ENCODE measurements at regions not wholly inside any gene's neighbourhood (a gene's known extent, or its start where the extent isn't known, plus 50 kb on each side); places are given as distances from the start of the nearest gene placed in this dataset.

DNA sequence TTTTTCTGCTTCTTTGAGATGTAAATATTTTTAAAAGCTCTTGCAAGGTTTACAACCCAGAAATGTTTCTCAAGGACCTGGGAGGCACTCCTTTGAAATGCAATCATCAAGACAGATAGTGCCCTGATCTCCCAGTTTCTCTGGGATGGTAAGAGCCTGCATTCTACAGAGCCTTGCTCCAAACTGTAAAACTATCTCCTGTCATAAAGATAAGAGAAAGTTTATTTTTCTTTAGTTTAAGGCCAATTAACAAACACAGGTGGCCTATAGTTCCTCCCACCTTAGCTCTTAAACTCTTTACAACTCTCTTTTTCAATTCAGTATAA lies 1231.1 kb upstream of the NUDT12 start:
- DNase-seq (peak in 2 of 5 donors; percentile 10 to 12), FAIRE-seq (no peak)
- Histone ChIP-seq H3K27ac (ENCODE audit: low read depth in 2 of 2, low read length in 2 of 2) (no peak overlapping the region), H3K36me3 (ENCODE audit: control insufficient read depth in 2 of 3, insufficient read depth in 3 of 3, low read length in 3 of 3) (no peaks in the 10 kb centered on the region), H3K9ac (ENCODE audit: low read length in 3 of 3) (no peak overlapping the region), H3K4me3 (ENCODE audit: low read length in 3 of 3) (no peak overlapping the region), H3K4me1 (ENCODE audit: control insufficient read depth in 2 of 3, insufficient read depth in 2 of 3, low read depth in 1 of 3, low read length in 3 of 3) (no peaks in the 10 kb centered on the region), H3K27me3 (ENCODE audit: control insufficient read depth, insufficient read depth, low read length) (no peaks in the 10 kb centered on the region), H3K9me3 (ENCODE audit: control insufficient read depth in 2 of 3, insufficient read depth in 1 of 3, low read length in 3 of 3) (no peaks in the 10 kb centered on the region)
- TF ChIP-seq, protein P1, sequence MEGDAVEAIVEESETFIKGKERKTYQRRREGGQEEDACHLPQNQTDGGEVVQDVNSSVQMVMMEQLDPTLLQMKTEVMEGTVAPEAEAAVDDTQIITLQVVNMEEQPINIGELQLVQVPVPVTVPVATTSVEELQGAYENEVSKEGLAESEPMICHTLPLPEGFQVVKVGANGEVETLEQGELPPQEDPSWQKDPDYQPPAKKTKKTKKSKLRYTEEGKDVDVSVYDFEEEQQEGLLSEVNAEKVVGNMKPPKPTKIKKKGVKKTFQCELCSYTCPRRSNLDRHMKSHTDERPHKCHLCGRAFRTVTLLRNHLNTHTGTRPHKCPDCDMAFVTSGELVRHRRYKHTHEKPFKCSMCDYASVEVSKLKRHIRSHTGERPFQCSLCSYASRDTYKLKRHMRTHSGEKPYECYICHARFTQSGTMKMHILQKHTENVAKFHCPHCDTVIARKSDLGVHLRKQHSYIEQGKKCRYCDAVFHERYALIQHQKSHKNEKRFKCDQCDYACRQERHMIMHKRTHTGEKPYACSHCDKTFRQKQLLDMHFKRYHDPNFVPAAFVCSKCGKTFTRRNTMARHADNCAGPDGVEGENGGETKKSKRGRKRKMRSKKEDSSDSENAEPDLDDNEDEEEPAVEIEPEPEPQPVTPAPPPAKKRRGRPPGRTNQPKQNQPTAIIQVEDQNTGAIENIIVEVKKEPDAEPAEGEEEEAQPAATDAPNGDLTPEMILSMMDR (IDR thresholded peaks at IDR 0.05; ENCODE audit: borderline replicate concordance, extremely low read depth, insufficient read depth) = no peak
- intact Hi-C loops (cut with DNase I) = no loop called here

- Histone ChIP-seq H3K27ac (ENCODE audit: low read depth in 2 of 2, low read length in 2 of 2) (no peak overlapping the region), H3K4me3 (ENCODE audit: low read length in 3 of 3) (no peak overlapping the region), H3K4me1 (ENCODE audit: control insufficient read depth in 2 of 3, insufficient read depth in 2 of 3, low read depth in 1 of 3, low read length in 3 of 3) (no peaks in the 10 kb centered on the region), H3K27me3 (ENCODE audit: control insufficient read depth, insufficient read depth, low read length) (no peaks in the 10 kb centered on the region), H3K9me3 (ENCODE audit: control insufficient read depth in 2 of 3, insufficient read depth in 1 of 3, low read length in 3 of 3) (no peaks in the 10 kb centered on the region), H3K36me3 (ENCODE audit: control insufficient read depth in 2 of 3, insufficient read depth in 3 of 3, low read length in 3 of 3) (no peaks in the 10 kb centered on the region), H3K9ac (ENCODE audit: low read length in 3 of 3) (no peak overlapping the region)
- intact Hi-C loops (cut with DNase I) = no loop called here
- FAIRE-seq = no peak
- TF ChIP-seq, protein P1 (IDR thresholded peaks at IDR 0.05; ENCODE audit: borderline replicate concordance, extremely low read depth, insufficient read depth) = no peak
- DNase-seq = no peak
Measured at GRCh38 chr5:104793031-104793754, 1230.6 kb upstream of the NUDT12 start.

DNA sequence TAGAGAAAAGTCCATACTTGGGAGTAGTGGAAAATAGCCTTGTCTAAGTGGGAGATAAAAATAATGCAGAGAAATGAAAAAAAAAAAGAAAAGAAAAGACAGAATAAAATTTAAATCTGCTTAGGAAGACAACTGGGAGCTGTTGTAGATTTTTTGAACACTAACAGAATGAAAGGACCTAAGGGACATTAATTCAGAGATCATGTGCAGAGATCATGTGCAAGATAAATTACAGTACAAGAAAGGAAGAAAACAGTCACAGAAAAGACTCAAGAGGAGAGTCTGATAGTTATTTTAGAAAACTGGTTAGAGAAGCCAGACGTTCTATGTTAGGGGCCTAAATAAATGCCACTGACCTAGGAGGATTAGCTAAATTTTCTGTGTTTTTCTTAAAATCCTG lies 1226.8 kb upstream of the NUDT12 start:
- FAIRE-seq (no peak), DNase-seq (peak in 2 of 5 donors; percentile 3 to 4)
- Histone ChIP-seq H3K9me3 (ENCODE audit: control insufficient read depth in 2 of 3, insufficient read depth in 1 of 3, low read length in 3 of 3) (no peaks in the 10 kb centered on the region), H3K36me3 (ENCODE audit: control insufficient read depth in 2 of 3, insufficient read depth in 3 of 3, low read length in 3 of 3) (no peaks in the 10 kb centered on the region), H3K9ac (ENCODE audit: low read length in 3 of 3) (no peak overlapping the region), H3K27me3 (ENCODE audit: control insufficient read depth, insufficient read depth, low read length) (no peaks in the 10 kb centered on the region), H3K4me3 (ENCODE audit: low read length in 3 of 3) (no peak overlapping the region), H3K4me1 (ENCODE audit: control insufficient read depth in 2 of 3, insufficient read depth in 2 of 3, low read depth in 1 of 3, low read length in 3 of 3) (no peaks in the 10 kb centered on the region), H3K27ac (ENCODE audit: low read depth in 2 of 2, low read length in 2 of 2) (no peak overlapping the region)
- TF ChIP-seq, protein P1 (IDR thresholded peaks at IDR 0.05; ENCODE audit: borderline replicate concordance, extremely low read depth, insufficient read depth) = no peak
- intact Hi-C loops (cut with DNase I) = no loop called here

GRCh38 chr5:104785097-104785496 lies 1222.5 kb upstream of the NUDT12 start:
- no peak overlapping the region for H3K27ac ChIP-seq (ENCODE audit: low read depth in 2 of 2, low read length in 2 of 2)
- FAIRE-seq (no peak), DNase-seq (no peak)

More at GRCh38 chr5:104785097-104785496, 1222.5 kb upstream of the NUDT12 start:
- no peak overlapping the region for H3K9ac ChIP-seq (ENCODE audit: low read length in 3 of 3)
- H3K4me1 ChIP-seq (ENCODE audit: control insufficient read depth in 2 of 3, insufficient read depth in 2 of 3, low read depth in 1 of 3, low read length in 3 of 3) = no peaks in the 10 kb centered on the region
- H3K27me3 ChIP-seq (ENCODE audit: control insufficient read depth, insufficient read depth, low read length) = no peaks in the 10 kb centered on the region
- TF ChIP-seq, protein P1 (IDR thresholded peaks at IDR 0.05; ENCODE audit: borderline replicate concordance, extremely low read depth, insufficient read depth) = no peak
- intact Hi-C loops (cut with DNase I) = no loop called here
- no peak overlapping the region for H3K4me3 ChIP-seq (ENCODE audit: low read length in 3 of 3)
- no peaks in the 10 kb centered on the region for H3K9me3 ChIP-seq (ENCODE audit: control insufficient read depth in 2 of 3, insufficient read depth in 1 of 3, low read length in 3 of 3)
- H3K36me3 ChIP-seq (ENCODE audit: control insufficient read depth in 2 of 3, insufficient read depth in 3 of 3, low read length in 3 of 3) = no peaks in the 10 kb centered on the region
